ENCODE measurements at regions not wholly inside any gene's neighbourhood (a gene's known extent, or its start where the extent isn't known, plus 50 kb on each side); places are given as distances from the start of the nearest gene placed in this dataset.

DNA sequence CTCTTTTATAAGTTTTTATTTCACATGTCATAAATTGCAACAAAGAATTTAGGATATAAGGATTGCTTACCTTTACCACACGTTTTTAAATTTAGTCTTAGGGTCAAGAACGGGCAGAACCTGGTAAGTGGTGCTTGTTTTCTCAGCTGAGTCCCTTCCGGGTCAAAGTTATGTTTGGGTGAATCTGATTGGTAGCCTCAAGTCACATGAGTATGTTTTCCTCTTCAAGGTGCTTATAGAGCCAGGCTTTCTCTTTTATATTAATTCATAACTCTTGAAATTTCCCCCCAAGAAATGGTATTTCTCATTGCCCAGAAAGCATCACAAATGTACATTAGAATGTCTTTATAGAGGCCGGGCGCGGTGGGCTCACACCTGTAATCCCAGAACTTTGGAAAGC, 415.7 kb upstream of the ROBO2 start:
- Histone ChIP-seq H3K27me3 (ENCODE audit: low read depth) (no peaks in the 10 kb centered on the region), H3K4me3 (no peak overlapping the region), H3K27ac (no peak overlapping the region), H3K4me1 (no peaks in the 10 kb centered on the region), H3K36me3 (no peaks in the 10 kb centered on the region), H3K9me3 (no peaks in the 10 kb centered on the region)
- no peak for DNase-seq
- TF ChIP-seq, protein P1, sequence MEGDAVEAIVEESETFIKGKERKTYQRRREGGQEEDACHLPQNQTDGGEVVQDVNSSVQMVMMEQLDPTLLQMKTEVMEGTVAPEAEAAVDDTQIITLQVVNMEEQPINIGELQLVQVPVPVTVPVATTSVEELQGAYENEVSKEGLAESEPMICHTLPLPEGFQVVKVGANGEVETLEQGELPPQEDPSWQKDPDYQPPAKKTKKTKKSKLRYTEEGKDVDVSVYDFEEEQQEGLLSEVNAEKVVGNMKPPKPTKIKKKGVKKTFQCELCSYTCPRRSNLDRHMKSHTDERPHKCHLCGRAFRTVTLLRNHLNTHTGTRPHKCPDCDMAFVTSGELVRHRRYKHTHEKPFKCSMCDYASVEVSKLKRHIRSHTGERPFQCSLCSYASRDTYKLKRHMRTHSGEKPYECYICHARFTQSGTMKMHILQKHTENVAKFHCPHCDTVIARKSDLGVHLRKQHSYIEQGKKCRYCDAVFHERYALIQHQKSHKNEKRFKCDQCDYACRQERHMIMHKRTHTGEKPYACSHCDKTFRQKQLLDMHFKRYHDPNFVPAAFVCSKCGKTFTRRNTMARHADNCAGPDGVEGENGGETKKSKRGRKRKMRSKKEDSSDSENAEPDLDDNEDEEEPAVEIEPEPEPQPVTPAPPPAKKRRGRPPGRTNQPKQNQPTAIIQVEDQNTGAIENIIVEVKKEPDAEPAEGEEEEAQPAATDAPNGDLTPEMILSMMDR (IDR thresholded peaks at IDR 0.05) = no peak
- no peak for ATAC-seq
- intact Hi-C loops (cut with DNase I) = no loop called here

DNA sequence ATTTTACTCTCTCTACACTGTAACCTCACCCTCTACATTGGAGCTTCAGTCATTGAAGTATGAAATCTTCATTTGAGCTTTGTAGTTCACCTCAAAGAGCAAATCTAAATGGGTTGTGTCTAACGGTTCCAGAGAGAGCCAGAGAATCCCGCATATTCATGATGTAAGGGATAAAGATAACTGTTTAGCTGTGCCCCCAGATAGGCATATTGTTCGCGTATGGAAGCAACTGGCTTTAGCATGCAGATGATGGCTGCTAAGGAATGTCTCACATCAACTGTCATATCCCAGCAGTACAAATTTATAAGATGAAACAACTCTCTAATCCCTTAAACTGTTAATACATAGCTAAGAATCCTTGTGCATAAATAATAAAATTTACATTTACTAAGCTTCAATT, 412.7 kb upstream of the ROBO2 start:
- Histone ChIP-seq H3K36me3 (no peaks in the 10 kb centered on the region), H3K4me1 (no peaks in the 10 kb centered on the region), H3K27ac (no peak overlapping the region), H3K27me3 (ENCODE audit: low read depth) (no peaks in the 10 kb centered on the region), H3K9me3 (no peaks in the 10 kb centered on the region), H3K4me3 (no peak overlapping the region)
- intact Hi-C loops (cut with DNase I) = no loop called here
- ATAC-seq (no peak), DNase-seq (no peak)
- TF ChIP-seq, protein P1 (IDR thresholded peaks at IDR 0.05) = no peak

DNA sequence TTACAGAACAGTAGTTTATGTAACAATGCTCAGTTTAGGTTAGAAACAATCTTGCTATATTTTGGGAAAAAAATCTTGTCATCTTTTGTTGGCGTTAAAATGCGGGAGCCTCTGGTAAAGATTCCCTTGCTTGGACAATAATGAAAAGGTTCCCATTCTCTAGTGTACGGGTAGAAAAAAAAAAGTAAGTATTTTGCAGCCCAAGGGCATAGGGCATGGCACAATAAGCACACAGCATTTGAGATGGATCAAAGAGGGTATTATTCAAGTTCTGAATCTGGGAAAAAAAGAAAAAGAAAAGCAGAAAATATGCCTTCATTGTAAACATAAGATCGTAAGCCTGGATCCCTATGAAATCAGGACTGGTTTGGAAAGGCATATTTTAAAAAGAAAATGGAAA, 408.6 kb upstream of the ROBO2 start:
- TF ChIP-seq, protein P1 (IDR thresholded peaks at IDR 0.05) = no peak
- H3K27me3 ChIP-seq (ENCODE audit: low read depth) = no peaks in the 10 kb centered on the region
- intact Hi-C loops (cut with DNase I) = no loop called here
- no peaks in the 10 kb centered on the region for H3K4me1 ChIP-seq
- H3K27ac ChIP-seq = no peak overlapping the region
- no peaks in the 10 kb centered on the region for H3K9me3 ChIP-seq
- DNase-seq (no peak), ATAC-seq (no peak)
- no peaks in the 10 kb centered on the region for H3K36me3 ChIP-seq
- H3K4me3 ChIP-seq = no peak overlapping the region

DNA sequence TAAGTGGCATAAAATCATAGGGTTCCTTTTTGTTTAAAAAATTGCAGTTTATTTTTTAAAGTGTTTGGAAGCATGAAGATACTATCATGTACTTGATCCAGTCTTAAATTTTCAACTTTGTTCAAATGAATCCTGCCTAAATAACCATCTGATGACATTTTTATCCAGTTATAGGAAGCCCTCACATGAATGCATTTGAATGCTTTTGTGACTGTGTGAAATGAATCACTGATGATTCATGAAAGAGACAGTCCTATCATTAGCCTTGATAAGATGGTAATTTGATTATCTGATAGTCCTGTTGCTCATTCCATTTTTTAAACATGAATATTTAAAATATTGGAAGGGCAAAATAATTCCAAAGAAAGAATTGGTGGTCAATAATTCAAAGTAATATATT, 401.9 kb upstream of the ROBO2 start:
- intact Hi-C loops (cut with DNase I) = no loop called here
- DNase-seq (no peak), ATAC-seq (no peak)
- Histone ChIP-seq H3K27me3 (ENCODE audit: low read depth) (no peaks in the 10 kb centered on the region), H3K36me3 (no peaks in the 10 kb centered on the region), H3K4me1 (no peaks in the 10 kb centered on the region), H3K4me3 (no peak overlapping the region), H3K9me3 (no peaks in the 10 kb centered on the region), H3K27ac (no peak overlapping the region)
- TF ChIP-seq, protein P1 (IDR thresholded peaks at IDR 0.05) = no peak

DNA sequence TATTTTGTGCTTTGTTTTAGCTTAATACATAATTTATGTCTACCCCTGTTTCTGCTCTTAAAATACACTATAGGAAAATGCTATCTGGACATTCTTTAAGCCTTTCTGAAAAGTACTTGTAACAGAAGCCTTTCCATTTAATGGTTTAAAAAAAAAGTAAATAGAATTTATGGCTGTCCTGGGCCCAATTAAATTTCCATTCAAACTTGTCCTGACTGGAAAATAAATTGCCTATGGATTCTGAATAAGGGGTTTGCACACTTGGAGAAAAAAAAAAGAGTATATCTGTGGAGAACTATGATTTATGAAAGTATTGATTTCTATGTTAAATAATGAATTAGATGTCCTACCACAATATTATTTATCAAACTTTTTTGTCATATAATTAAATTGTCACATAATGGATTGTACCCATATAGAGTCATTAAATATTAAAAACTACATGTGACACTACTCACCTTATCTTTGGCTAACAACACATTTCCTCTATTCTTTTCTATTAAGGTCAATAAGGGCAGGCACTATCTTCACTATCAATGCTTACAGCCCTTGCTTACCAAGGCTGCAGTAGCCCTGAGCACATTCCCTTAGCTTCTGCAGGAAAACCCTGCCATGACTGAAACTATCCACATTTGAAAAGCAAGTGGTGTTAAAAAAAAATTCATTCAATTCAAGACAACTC, 396.1 kb upstream of the ROBO2 start:
- H3K9me3 ChIP-seq = no peaks in the 10 kb centered on the region
- TF ChIP-seq, protein P1 (IDR thresholded peaks at IDR 0.05) = no peak
- H3K36me3 ChIP-seq = no peaks in the 10 kb centered on the region
- intact Hi-C loops (cut with DNase I) = no loop called here
- ATAC-seq = no peak
- H3K27me3 ChIP-seq (ENCODE audit: low read depth) = no peaks in the 10 kb centered on the region
- H3K27ac ChIP-seq = no peak overlapping the region
- H3K4me1 ChIP-seq = no peaks in the 10 kb centered on the region
- DNase-seq = no peak
- H3K4me3 ChIP-seq = no peak overlapping the region

All from lower lobe of right lung (tissue), 2 donors.